WTC11 (cell line): ENCODE measurements at regions not wholly inside any gene's neighbourhood (a gene's known extent, or its start where the extent isn't known, plus 50 kb on each side); places are given as distances from the start of the nearest gene placed in this dataset.

Source experiments
- SP1 ChIP-seq: sonication (generic); formaldehyde crosslinking; conservative IDR thresholded peaks from 2 replicates; pipeline ENCODE4 v1.8.1; 2022; ENCODE audit warnings: missing genetic modification reagents
- TF ChIP-seq, protein P1 (sequence below): sonication (generic); formaldehyde crosslinking; IDR thresholded peaks from 2 replicates; pipeline ENCODE4 v1.8.1; 2022; ENCODE audit warnings: missing genetic modification reagents, borderline replicate concordance
- TF ChIP-seq, protein P2 (sequence below): sonication (generic); formaldehyde crosslinking; IDR thresholded peaks from 2 replicates; pipeline ENCODE4 v1.8.0; 2022; ENCODE audit warnings: mild to moderate bottlenecking, missing genetic modification reagents
- TF ChIP-seq, protein P3 (sequence below): sonication (generic); formaldehyde crosslinking; IDR thresholded peaks from 2 replicates; pipeline ENCODE4 v1.8.1; 2023; ENCODE audit warnings: mild to moderate bottlenecking, moderate library complexity, missing genetic modification reagents

- TF ChIP-seq, protein P1, sequence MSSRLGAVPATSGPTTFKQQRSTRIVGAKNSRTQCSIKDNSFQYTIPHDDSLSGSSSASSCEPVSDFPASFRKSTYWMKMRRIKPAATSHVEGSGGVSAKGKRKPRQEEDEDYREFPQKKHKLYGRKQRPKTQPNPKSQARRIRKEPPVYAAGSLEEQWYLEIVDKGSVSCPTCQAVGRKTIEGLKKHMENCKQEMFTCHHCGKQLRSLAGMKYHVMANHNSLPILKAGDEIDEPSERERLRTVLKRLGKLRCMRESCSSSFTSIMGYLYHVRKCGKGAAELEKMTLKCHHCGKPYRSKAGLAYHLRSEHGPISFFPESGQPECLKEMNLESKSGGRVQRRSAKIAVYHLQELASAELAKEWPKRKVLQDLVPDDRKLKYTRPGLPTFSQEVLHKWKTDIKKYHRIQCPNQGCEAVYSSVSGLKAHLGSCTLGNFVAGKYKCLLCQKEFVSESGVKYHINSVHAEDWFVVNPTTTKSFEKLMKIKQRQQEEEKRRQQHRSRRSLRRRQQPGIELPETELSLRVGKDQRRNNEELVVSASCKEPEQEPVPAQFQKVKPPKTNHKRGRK, result no peak
- TF ChIP-seq, protein P2, sequence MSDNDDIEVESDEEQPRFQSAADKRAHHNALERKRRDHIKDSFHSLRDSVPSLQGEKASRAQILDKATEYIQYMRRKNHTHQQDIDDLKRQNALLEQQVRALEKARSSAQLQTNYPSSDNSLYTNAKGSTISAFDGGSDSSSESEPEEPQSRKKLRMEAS (CRISPR knock-in tag), result no peak
- TF ChIP-seq, protein P3, sequence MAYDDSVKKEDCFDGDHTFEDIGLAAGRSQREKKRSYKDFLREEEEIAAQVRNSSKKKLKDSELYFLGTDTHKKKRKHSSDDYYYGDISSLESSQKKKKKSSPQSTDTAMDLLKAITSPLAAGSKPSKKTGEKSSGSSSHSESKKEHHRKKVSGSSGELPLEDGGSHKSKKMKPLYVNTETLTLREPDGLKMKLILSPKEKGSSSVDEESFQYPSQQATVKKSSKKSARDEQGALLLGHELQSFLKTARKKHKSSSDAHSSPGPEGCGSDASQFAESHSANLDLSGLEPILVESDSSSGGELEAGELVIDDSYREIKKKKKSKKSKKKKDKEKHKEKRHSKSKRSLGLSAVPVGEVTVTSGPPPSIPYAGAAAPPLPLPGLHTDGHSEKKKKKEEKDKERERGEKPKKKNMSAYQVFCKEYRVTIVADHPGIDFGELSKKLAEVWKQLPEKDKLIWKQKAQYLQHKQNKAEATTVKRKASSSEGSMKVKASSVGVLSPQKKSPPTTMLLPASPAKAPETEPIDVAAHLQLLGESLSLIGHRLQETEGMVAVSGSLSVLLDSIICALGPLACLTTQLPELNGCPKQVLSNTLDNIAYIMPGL (CRISPR knock-in tag), result no peak
- no peak for TF ChIP-seq SP1
Observed at GRCh38 chr10:43790147-43790546, 141.5 kb upstream of the ZNF32 start.
